H9 (cell line): ENCODE measurements at regions not wholly inside any gene's neighbourhood (a gene's known extent, or its start where the extent isn't known, plus 50 kb on each side); places are given as distances from the start of the nearest gene placed in this dataset.

Experiments used
- DNase-seq: peaks from one replicate; pipeline ENCODE4 v3.0.0-alpha.2; 2017
- H2AFZ ChIP-seq: one replicate; pipeline ENCODE4 v1.6.1; 2013; ENCODE audit warnings: mild to moderate bottlenecking, low read length, control low read depth, moderate library complexity
- H2AK5ac ChIP-seq: 2 replicates; pipeline ENCODE4 v1.6.1; 2013; ENCODE audit warnings: low read length, control low read depth, mixed read lengths; ENCODE audit not compliant: insufficient read length
- H2BK120ac ChIP-seq: one replicate; pipeline ENCODE4 v1.6.1; 2013; ENCODE audit warnings: low read depth, mild to moderate bottlenecking, low read length, control low read depth, inconsistent platforms; ENCODE audit not compliant: poor library complexity, severe bottlenecking
- H2BK12ac ChIP-seq: 2 replicates; pipeline ENCODE4 v1.6.1; 2013; ENCODE audit warnings: low read length, control low read depth, mixed read lengths, low read depth; ENCODE audit not compliant: insufficient read length
- H2BK15ac ChIP-seq: 2 replicates; pipeline ENCODE4 v1.6.1; 2013; ENCODE audit warnings: low read depth, low read length, control low read depth
- H2BK20ac ChIP-seq: one replicate; pipeline ENCODE4 v1.6.1; 2013; ENCODE audit warnings: low read depth, mild to moderate bottlenecking, low read length, control low read depth, inconsistent platforms; ENCODE audit not compliant: poor library complexity, severe bottlenecking
- H2BK5ac ChIP-seq: 2 replicates; pipeline ENCODE4 v1.6.1; 2013; ENCODE audit warnings: low read length, control low read depth, mixed read lengths; ENCODE audit not compliant: insufficient read length
- H3K14ac ChIP-seq: 2 replicates; pipeline ENCODE4 v1.6.1; 2013; ENCODE audit warnings: low read length, control low read depth; ENCODE audit not compliant: insufficient read depth
- H3K18ac ChIP-seq: 2 replicates; pipeline ENCODE4 v1.6.1; 2013; ENCODE audit warnings: low read depth, mild to moderate bottlenecking, mixed read lengths, low read length, control low read depth; ENCODE audit not compliant: insufficient read length
- H3K23ac ChIP-seq: 2 replicates; pipeline ENCODE4 v1.6.1; 2013; ENCODE audit warnings: low read length, control low read depth, mixed read lengths, low read depth; ENCODE audit not compliant: insufficient read length
- H3K23me2 ChIP-seq: 2 replicates; pipeline ENCODE4 v1.6.1; 2013; ENCODE audit warnings: low read depth, mild to moderate bottlenecking, mixed read lengths, low read length, control low read depth; ENCODE audit not compliant: insufficient read length, poor library complexity, severe bottlenecking
- H3K27ac ChIP-seq: 2 replicates; pipeline ENCODE4 v1.5.1; 2013; ENCODE audit warnings: low read length, control low read depth, mixed read lengths, low read depth; ENCODE audit not compliant: insufficient read length
- H3K27me3 ChIP-seq: 2 replicates; pipeline ENCODE4 v1.6.1; 2013; ENCODE audit warnings: low read length, control low read depth, inconsistent platforms; ENCODE audit not compliant: insufficient read depth
- H3K4ac ChIP-seq: 2 replicates; pipeline ENCODE4 v1.6.1; 2013; ENCODE audit warnings: low read depth, mild to moderate bottlenecking, control low read depth, inconsistent platforms, low read length, moderate library complexity
- H3K4me1 ChIP-seq: 2 replicates; pipeline ENCODE4 v1.6.1; 2013; ENCODE audit warnings: low read length, control low read depth, inconsistent platforms; ENCODE audit not compliant: insufficient read depth
- H3K4me2 ChIP-seq: 2 replicates; pipeline ENCODE4 v1.6.1; 2013; ENCODE audit warnings: low read length, control low read depth, mixed read lengths; ENCODE audit not compliant: insufficient read length, insufficient read depth
- H3K56ac ChIP-seq: 2 replicates; pipeline ENCODE4 v1.6.1; 2013; ENCODE audit warnings: low read depth, mild to moderate bottlenecking, mixed read lengths, low read length, control low read depth; ENCODE audit not compliant: insufficient read length
- H3K79me1 ChIP-seq: 2 replicates; pipeline ENCODE4 v1.6.1; 2013; ENCODE audit warnings: low read depth, mild to moderate bottlenecking, moderate library complexity, low read length, control low read depth, inconsistent platforms; ENCODE audit not compliant: insufficient read depth, poor library complexity, severe bottlenecking
- H3K79me2 ChIP-seq: 2 replicates; pipeline ENCODE4 v1.6.1; 2013; ENCODE audit warnings: low read length, control low read depth, inconsistent platforms; ENCODE audit not compliant: insufficient read depth
- H3K9ac ChIP-seq: 2 replicates; pipeline ENCODE4 v1.6.1; 2013; ENCODE audit warnings: low read length, control low read depth, mixed read lengths; ENCODE audit not compliant: insufficient read length; ENCODE audit errors: extremely low read depth
- H3K9me3 ChIP-seq: one replicate; pipeline ENCODE4 v1.6.1; 2013; ENCODE audit warnings: low read depth, low read length, inconsistent platforms; ENCODE audit not compliant: control insufficient read depth
- H3T11ph ChIP-seq: one replicate; pipeline ENCODE4 v1.6.1; 2013; ENCODE audit warnings: mild to moderate bottlenecking, low read length, control low read depth, inconsistent platforms
- H4K20me1 ChIP-seq: one replicate; pipeline ENCODE4 v1.6.1; 2013; ENCODE audit not compliant: control insufficient read depth, insufficient read length, insufficient read depth
- H4K5ac ChIP-seq: 2 replicates; pipeline ENCODE4 v1.6.1; 2013; ENCODE audit warnings: low read depth, mild to moderate bottlenecking, mixed read lengths, low read length, control low read depth; ENCODE audit not compliant: insufficient read length
- H4K8ac ChIP-seq: replicated peaks from 2 replicates; pipeline ENCODE4 v1.6.1; 2013; ENCODE audit warnings: low read length, control low read depth, mixed read lengths, low read depth; ENCODE audit not compliant: insufficient read length
- H4K91ac ChIP-seq: 2 replicates; pipeline ENCODE4 v1.6.1; 2013; ENCODE audit warnings: low read depth, mild to moderate bottlenecking, moderate library complexity, mixed read lengths, low read length, control low read depth; ENCODE audit not compliant: insufficient read length
- H3K27ac Mint-ChIP-seq, 3 experiments: 2 replicates in 2 of 3; 3 replicates in 1 of 3; pipeline ENCODE4 v1.8.0; 2020 to 2021; ENCODE audit warnings: mixed read lengths in 3 of 3, mild to moderate bottlenecking in 1 of 3, moderate library complexity in 1 of 3
- H3K27me3 Mint-ChIP-seq: 2 replicates; pipeline ENCODE4 v1.8.0; 2021; ENCODE audit warnings: low read depth, mild to moderate bottlenecking, moderate library complexity, mixed read lengths
- H3K36me3 Mint-ChIP-seq, 3 experiments: 2 replicates in 2 of 3; 3 replicates in 1 of 3; pipeline ENCODE4 v1.8.0; 2020 to 2021; ENCODE audit warnings: low read depth in 3 of 3, mixed read lengths in 3 of 3; ENCODE audit not compliant: insufficient read depth in 1 of 3
- H3K4me1 Mint-ChIP-seq, 2 experiments: 2 replicates each; pipeline ENCODE4 v1.8.0; 2020; ENCODE audit warnings: mixed read lengths in 2 of 2
- H3K4me3 Mint-ChIP-seq, 2 experiments: 2 replicates in 1 of 2; 3 replicates in 1 of 2; pipeline ENCODE4 v1.8.0; 2020 to 2021; ENCODE audit warnings: mild to moderate bottlenecking in 2 of 2, mixed read lengths in 2 of 2, moderate library complexity in 1 of 2
- H3K9me3 Mint-ChIP-seq, 2 experiments: 2 replicates in 1 of 2; 3 replicates in 1 of 2; pipeline ENCODE4 v1.8.0; 2020; ENCODE audit warnings: mild to moderate bottlenecking in 2 of 2, mixed read lengths in 2 of 2, moderate library complexity in 1 of 2
- CTCF ChIP-seq: fragments of 200-600 bp; sonication (generic); conservative IDR thresholded peaks from 3 replicates; pipeline ENCODE4 v1.8.0; 2021; ENCODE audit warnings: antibody characterized with exemption, mild to moderate bottlenecking
- WGBS: extraction: QIAGEN DNeasy Blood & Tissue Kit; methylation state at CpG from one replicate; pipeline ENCODE4 v1.1.7; 2013; ENCODE audit warnings: missing lambda C conversion rate, low lambda C conversion rate, mixed read lengths; ENCODE audit not compliant: insufficient read length; ENCODE audit errors: extremely low coverage; 5-methylcytosine and 5-hydroxymethylcytosine counted together

- no peak for DNase-seq
- Histone ChIP-seq H3K79me2 (no peaks in the 10 kb centered on the region), H3K56ac (no peak overlapping the region), H3K4ac (no peak overlapping the region), H2BK12ac (no peak overlapping the region), H4K8ac (no peak overlapping the region), H3K79me1 (no peaks in the 10 kb centered on the region), H2BK120ac (no peak overlapping the region), H3K9me3 (no peaks in the 10 kb centered on the region), H3K27ac (no peak overlapping the region), H3K18ac (no peak overlapping the region), H3K27me3 (no peaks in the 10 kb centered on the region), H3K4me1 (no peaks in the 10 kb centered on the region), H3K4me2 (no peak overlapping the region), H4K5ac (no peak overlapping the region), H2BK5ac (no peak overlapping the region), H2BK20ac (no peak overlapping the region), H2AFZ (no peak overlapping the region), H2BK15ac (no peak overlapping the region), H3K23me2 (no peaks in the 10 kb centered on the region), H3K23ac (no peak overlapping the region), H3T11ph (no peak overlapping the region), H2AK5ac (no peak overlapping the region), H3K9ac (no peak overlapping the region), H3K14ac (no peak overlapping the region), H4K91ac (no peak overlapping the region), H4K20me1 (no peaks in the 10 kb centered on the region)
- H3K4me3 Mint-ChIP-seq, result no peak overlapping the region
- H3K9me3 Mint-ChIP-seq, result peaks cover 0 to 9% of the 10 kb centered on the region in 2 experiments; a peak in 3 of 5 replicates
- no peaks in the 10 kb centered on the region for H3K4me1 Mint-ChIP-seq
- H3K36me3 Mint-ChIP-seq, result no peaks in the 10 kb centered on the region
- H3K27ac Mint-ChIP-seq, result no peak overlapping the region
- TF ChIP-seq CTCF, result no peak
- H3K27me3 Mint-ChIP-seq, result no peaks in the 10 kb centered on the region; the same call in 1 of the 2 replicates
- no CpG with 5 or more reads among the region's 1 CpG for WGBS
Observed at GRCh38 chr15:54998661-54999060, 198.1 kb downstream of the RSL24D1 start.
